ENCODE measurements at regions not wholly inside any gene's neighbourhood (a gene's known extent, or its start where the extent isn't known, plus 50 kb on each side); places are given as distances from the start of the nearest gene placed in this dataset.

GRCh38 chr5:90128551-90128950 is 281.0 kb downstream of the CETN3 start:
- in situ Hi-C loops (cut with HindIII; ENCODE audit: low pct_unique_long_range_greater_than_20kb, low sequenced_read_pairs) (no loop called here), intact Hi-C loops (cut with micrococcal nuclease; ENCODE audit: unreplicated experiment) (no loop called here)
- no TSS peak for BruUV-seq (replicated peaks)
- no peak for ATAC-seq
- Histone ChIP-seq H3K9me3 (ENCODE audit: control insufficient read depth, insufficient read depth, low read depth, low read length) (no peaks in the 10 kb centered on the region), H3K27me3 (ENCODE audit: control insufficient read depth, insufficient read depth, low read length) (no peaks in the 10 kb centered on the region), H3K4me1 (ENCODE audit: control insufficient read depth, insufficient read depth, low read length) (no peaks in the 10 kb centered on the region), H3K27ac (ENCODE audit: low read length) (no peak overlapping the region), H3K36me3 (ENCODE audit: control insufficient read depth, insufficient read depth, low read length) (no peaks in the 10 kb centered on the region), H3K4me3 (ENCODE audit: low read depth in 2 of 2, low read length in 2 of 2) (no peak overlapping the region)
- POLR2A ChIA-PET = no interaction called here
- TF ChIP-seq CTCF (IDR thresholded peaks at IDR 0.05) (no peak), SIN3A (IDR thresholded peaks at IDR 0.05; ENCODE audit: borderline replicate concordance, insufficient read depth, low read depth, low read length) (no peak), POLR2AphosphoS5 (IDR thresholded peaks at IDR 0.05; ENCODE audit: low read depth, low read length) (no peak), TCF7L2 (IDR thresholded peaks at IDR 0.05; ENCODE audit: low read depth, low read length) (no peak), REST (IDR thresholded peaks at IDR 0.05; ENCODE audit: insufficient read depth in 1 of 2, low read depth in 2 of 2, low read length in 1 of 2) (no peak)
- CTCF ChIA-PET = no interaction called here
- no peak for DNase-seq (ENCODE audit: low read depth, low spot score)

- no peaks in the 10 kb centered on the region for H3K27me3 ChIP-seq (ENCODE audit: control insufficient read depth, insufficient read depth, low read length)
- H3K9me3 ChIP-seq (ENCODE audit: control insufficient read depth, insufficient read depth, low read depth, low read length) = no peaks in the 10 kb centered on the region
- in situ Hi-C loops (cut with HindIII; ENCODE audit: low pct_unique_long_range_greater_than_20kb, low sequenced_read_pairs) (no loop called here), intact Hi-C loops (cut with micrococcal nuclease; ENCODE audit: unreplicated experiment) (no loop called here)
- ChIA-PET POLR2A (no interaction called here), CTCF (no interaction called here)
- ATAC-seq (no peak), DNase-seq (ENCODE audit: low read depth, low spot score) (no peak)
- H3K27ac ChIP-seq (ENCODE audit: low read length) = no peak overlapping the region
- no peak for TF ChIP-seq TCF7L2 (IDR thresholded peaks at IDR 0.05; ENCODE audit: low read depth, low read length)
- no peak for TF ChIP-seq CTCF (IDR thresholded peaks at IDR 0.05)
- TF ChIP-seq POLR2AphosphoS5 (IDR thresholded peaks at IDR 0.05; ENCODE audit: low read depth, low read length) = no peak
- no peak for TF ChIP-seq REST (IDR thresholded peaks at IDR 0.05; ENCODE audit: insufficient read depth in 1 of 2, low read depth in 2 of 2, low read length in 1 of 2)
- H3K36me3 ChIP-seq (ENCODE audit: control insufficient read depth, insufficient read depth, low read length) = no peaks in the 10 kb centered on the region
- H3K4me1 ChIP-seq (ENCODE audit: control insufficient read depth, insufficient read depth, low read length) = no peaks in the 10 kb centered on the region
- no peak overlapping the region for H3K4me3 ChIP-seq (ENCODE audit: low read depth in 2 of 2, low read length in 2 of 2)
- BruUV-seq (replicated peaks) = no TSS peak
These were observed 290.0 kb downstream of the CETN3 start for GRCh38 chr5:90119531-90119971.
